CMK (cell line): ENCODE measurements at regions not wholly inside any gene's neighbourhood (a gene's known extent, or its start where the extent isn't known, plus 50 kb on each side); places are given as distances from the start of the nearest gene placed in this dataset.

Experiments
- DNase-seq: peaks from one replicate; pipeline ENCODE4 v3.0.0-alpha.2; 2010; ENCODE audit warnings: low read depth

GRCh38 chr2:19677215-19677777, 224.5 kb downstream of the TTC32 start:
- no peak for DNase-seq

- no peak for DNase-seq
Observed at GRCh38 chr2:19676770-19677169, 225.0 kb downstream of the TTC32 start.

GRCh38 chr2:19675856-19676460, 225.8 kb downstream of the TTC32 start:
- no peak for DNase-seq

- no peak for DNase-seq
Observed at GRCh38 chr2:19675003-19675629, 226.7 kb downstream of the TTC32 start.

GRCh38 chr2:19674051-19675002, 227.5 kb downstream of the TTC32 start:
- DNase-seq: no peak

- no peak for DNase-seq
Observed at GRCh38 chr2:19673213-19673791, 228.5 kb downstream of the TTC32 start.

- no peak for DNase-seq
Observed at GRCh38 chr2:19671916-19672315, 229.9 kb downstream of the TTC32 start.

GRCh38 chr2:19671311-19671710, 230.5 kb downstream of the TTC32 start:
- no peak for DNase-seq

- DNase-seq: no peak
Observed at GRCh38 chr2:19670303-19670702, 231.5 kb downstream of the TTC32 start.

GRCh38 chr2:19669559-19669958, 232.2 kb downstream of the TTC32 start:
- no peak for DNase-seq

- no peak for DNase-seq
Observed at GRCh38 chr2:19669126-19669525, 232.7 kb downstream of the TTC32 start.

GRCh38 chr2:19667536-19667949, 234.2 kb downstream of the TTC32 start:
- DNase-seq: no peak

GRCh38 chr2:19667085-19667484, 234.7 kb downstream of the TTC32 start:
- DNase-seq: no peak

- DNase-seq: no peak
Observed at GRCh38 chr2:19664646-19665045, 237.1 kb downstream of the TTC32 start.

GRCh38 chr2:19659024-19659792, 242.6 kb downstream of the TTC32 start:
- DNase-seq: no peak

- DNase-seq: no peak
Observed at GRCh38 chr2:19656011-19656410, 245.8 kb downstream of the TTC32 start.

GRCh38 chr2:19654310-19655090, 247.3 kb downstream of the TTC32 start:
- DNase-seq: no peak

- DNase-seq: no peak
Observed at GRCh38 chr2:19653509-19653908, 248.3 kb downstream of the TTC32 start.

- no peak for DNase-seq
Observed at GRCh38 chr2:19652811-19653210, 249.0 kb downstream of the TTC32 start.

GRCh38 chr2:19651466-19651865, 250.3 kb downstream of the TTC32 start:
- DNase-seq: no peak
